Chondrocyte (in vitro differentiated cells): ENCODE measurements at regions not wholly inside any gene's neighbourhood (a gene's known extent, or its start where the extent isn't known, plus 50 kb on each side); places are given as distances from the start of the nearest gene placed in this dataset.

Experiments used
- DNase-seq: peaks from one replicate; pipeline ENCODE4 v3.0.0; 2021; ENCODE audit warnings: mixed read lengths, low spot score
- H3K27ac Mint-ChIP-seq: one replicate; pipeline ENCODE4 v1.8.0; 2021; ENCODE audit warnings: mild to moderate bottlenecking, moderate library complexity, mixed read lengths; ENCODE audit not compliant: unreplicated experiment
- H3K27me3 Mint-ChIP-seq: 2 replicates; pipeline ENCODE4 v1.8.0; 2021; ENCODE audit warnings: low read depth, mixed read lengths
- H3K36me3 Mint-ChIP-seq: 2 replicates; pipeline ENCODE4 v1.8.0; 2021; ENCODE audit warnings: low read depth, mixed read lengths
- H3K4me1 Mint-ChIP-seq: 2 replicates; pipeline ENCODE4 v1.8.0; 2021; ENCODE audit warnings: low read depth, mild to moderate bottlenecking, mixed read lengths
- H3K4me3 Mint-ChIP-seq: one replicate; pipeline ENCODE4 v1.8.0; 2021; ENCODE audit warnings: mild to moderate bottlenecking, moderate library complexity, mixed read lengths; ENCODE audit not compliant: unreplicated experiment
- H3K9me3 Mint-ChIP-seq: 2 replicates; pipeline ENCODE4 v1.8.0; 2021; ENCODE audit warnings: low read depth, mixed read lengths
- CTCF ChIP-seq: fragments of 200-600 bp; sonication (generic); IDR thresholded peaks from 2 replicates; pipeline ENCODE4 v1.5.0; 2021; ENCODE audit warnings: antibody characterized with exemption, mild to moderate bottlenecking, moderate library complexity

DNA sequence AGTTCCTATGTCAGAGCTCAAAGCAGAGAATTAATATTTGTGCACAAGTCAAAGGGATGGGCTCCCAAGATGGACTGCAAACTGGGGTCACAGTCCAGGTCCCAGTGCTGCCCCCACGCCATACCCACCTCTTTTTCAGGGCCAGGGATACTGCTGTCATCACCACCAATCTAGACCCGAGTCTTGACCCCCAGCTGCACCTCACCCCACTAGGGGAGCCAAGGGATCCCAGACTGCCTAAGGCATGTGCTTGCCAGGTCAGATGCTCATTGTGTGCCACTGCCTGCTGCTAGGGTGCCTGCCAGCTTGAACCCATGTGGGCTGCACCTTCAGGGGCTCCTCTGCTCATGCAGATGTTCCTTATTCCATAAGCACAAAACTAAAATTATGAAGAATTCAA lies 215.6 kb upstream of the NREP start:
- Mint-ChIP-seq H3K27me3 (no peaks in the 10 kb centered on the region), H3K9me3 (no peaks in the 10 kb centered on the region), H3K36me3 (no peaks in the 10 kb centered on the region), H3K27ac (no peak overlapping the region), H3K4me3 (no peak overlapping the region), H3K4me1 (peaks cover 77% of the 10 kb centered on the region)
- DNase-seq = no peak
- TF ChIP-seq CTCF = no peak

GRCh38 chr5:111972080-111972479 lies 215.1 kb upstream of the NREP start:
- Mint-ChIP-seq H3K27ac (no peak overlapping the region), H3K27me3 (no peaks in the 10 kb centered on the region), H3K4me1 (peaks cover 72% of the 10 kb centered on the region), H3K4me3 (no peak overlapping the region), H3K9me3 (no peaks in the 10 kb centered on the region), H3K36me3 (no peaks in the 10 kb centered on the region)
- no peak for TF ChIP-seq CTCF
- no peak for DNase-seq

GRCh38 chr5:111968459-111968858 lies 211.5 kb upstream of the NREP start:
- DNase-seq = no peak
- peaks cover 36% of the 10 kb centered on the region for H3K4me1 Mint-ChIP-seq
- no peaks in the 10 kb centered on the region for H3K36me3 Mint-ChIP-seq
- TF ChIP-seq CTCF = no peak
- H3K9me3 Mint-ChIP-seq = no peaks in the 10 kb centered on the region
- H3K27ac Mint-ChIP-seq = peak overlapping the region; percentile 6
- H3K4me3 Mint-ChIP-seq = no peak overlapping the region
- no peaks in the 10 kb centered on the region for H3K27me3 Mint-ChIP-seq

DNA sequence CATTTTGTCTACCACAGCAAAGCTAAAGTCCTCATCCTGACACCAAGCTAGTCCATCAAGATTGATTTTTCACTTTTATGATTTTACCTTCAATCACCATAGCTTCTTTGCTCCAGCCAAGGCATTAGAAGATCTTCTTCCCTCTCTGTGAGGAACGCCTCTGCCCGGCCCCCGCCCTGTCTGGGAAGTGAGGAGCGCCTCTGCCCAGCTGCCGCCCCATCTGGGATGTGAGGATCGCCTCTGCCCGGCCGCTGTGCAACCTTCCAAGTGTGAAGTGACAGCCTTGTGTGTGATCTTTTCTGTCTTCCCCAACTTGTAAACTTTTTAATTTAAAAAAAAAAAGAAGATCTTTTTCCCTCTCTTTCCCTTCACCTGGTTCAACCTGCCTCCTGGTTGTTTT lies 210.5 kb upstream of the NREP start:
- Mint-ChIP-seq H3K36me3 (no peaks in the 10 kb centered on the region), H3K4me3 (no peak overlapping the region), H3K9me3 (no peaks in the 10 kb centered on the region), H3K27me3 (no peaks in the 10 kb centered on the region), H3K4me1 (peaks cover 29% of the 10 kb centered on the region), H3K27ac (no peak overlapping the region)
- DNase-seq = peak; percentile 86
- TF ChIP-seq CTCF = no peak

DNA sequence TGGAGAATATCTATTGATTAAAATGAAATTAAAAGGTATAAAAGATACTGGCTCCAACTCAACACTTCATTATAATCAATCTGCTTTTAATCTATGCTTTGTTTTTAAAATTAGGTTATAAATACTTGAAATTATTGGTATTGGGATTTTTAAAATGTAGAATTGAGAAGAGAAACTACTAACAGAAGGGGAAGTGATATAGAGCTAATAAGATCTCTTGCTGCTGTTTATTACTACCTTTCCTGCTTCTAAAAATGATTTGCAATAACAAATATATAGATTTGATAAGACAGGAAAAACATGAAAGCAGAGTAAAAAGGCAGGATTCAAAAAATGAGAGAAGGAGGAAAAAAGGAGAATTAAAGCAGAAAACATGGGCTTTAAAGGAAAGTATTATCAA lies 209.3 kb upstream of the NREP start:
- Mint-ChIP-seq H3K4me3 (no peak overlapping the region), H3K9me3 (no peaks in the 10 kb centered on the region), H3K27me3 (no peaks in the 10 kb centered on the region), H3K36me3 (no peaks in the 10 kb centered on the region), H3K27ac (no peak overlapping the region), H3K4me1 (peaks cover 34% of the 10 kb centered on the region)
- no peak for TF ChIP-seq CTCF
- DNase-seq = no peak
